ENCODE measurements at regions not wholly inside any gene's neighbourhood (a gene's known extent, or its start where the extent isn't known, plus 50 kb on each side); places are given as distances from the start of the nearest gene placed in this dataset.

GRCh38 chr11:112884012-112884767 lies 77.0 kb upstream of the NCAM1 start:
- TF ChIP-seq CTCF (IDR thresholded peaks at IDR 0.05) (no peak), POLR2A (IDR thresholded peaks at IDR 0.05) (no peak)
